C1 segment of cervical spinal cord (tissue), 14 donors: ENCODE measurements at regions not wholly inside any gene's neighbourhood (a gene's known extent, or its start where the extent isn't known, plus 50 kb on each side); places are given as distances from the start of the nearest gene placed in this dataset.
"Not testable (repeated sequence)": the region's sequence is repeated elsewhere in the genome, so short reads cannot be mapped to it uniquely, and the experiment has no call there.

Source experiments
- DNase-seq, 14 donors: peaks; one replicate each; lab custom pipeline; 2025; lab: John Stamatoyannopoulos, UW

GRCh38 chr13:65310663-65311328, 1919.3 kb downstream of the PCDH9 start:
- DNase-seq = no peak

DNA sequence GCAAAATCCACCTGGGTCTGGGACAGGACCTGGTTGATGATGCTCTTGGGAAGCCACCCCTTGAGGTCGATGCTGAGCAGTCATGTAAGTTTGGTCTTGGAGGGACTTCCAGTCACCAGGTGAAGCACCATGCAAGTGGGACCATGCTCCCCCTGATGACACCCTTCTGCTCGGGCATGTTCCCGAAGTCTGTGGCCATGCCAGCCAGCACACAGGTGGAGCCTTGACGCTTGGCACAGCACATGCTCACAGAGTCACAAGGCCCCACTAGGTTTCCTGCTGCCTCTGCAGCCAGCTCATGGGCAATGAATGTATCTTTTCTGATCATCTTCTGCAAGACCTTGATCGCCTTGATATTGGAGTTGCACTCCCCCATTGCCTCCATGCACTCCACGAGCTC, 1920.2 kb downstream of the PCDH9 start:
- no peak for DNase-seq

DNA sequence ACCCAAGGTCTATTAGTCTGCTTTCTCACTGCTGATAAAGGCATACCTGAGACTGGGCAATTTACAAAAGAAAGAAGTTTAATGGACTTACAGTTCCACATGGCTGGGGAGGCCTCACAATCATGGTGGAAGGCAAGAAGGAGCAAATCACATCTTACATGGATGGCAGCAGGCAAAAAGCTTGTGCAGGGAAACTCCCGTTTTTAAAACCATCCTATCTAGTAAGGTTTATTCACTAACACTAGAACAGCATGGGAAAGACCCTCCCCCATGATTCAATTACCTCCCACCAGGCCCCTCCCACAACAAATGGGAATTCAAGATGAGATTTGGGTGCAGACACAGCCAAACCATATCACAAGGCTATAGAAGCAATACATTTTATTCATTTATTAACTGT, 1921.4 kb downstream of the PCDH9 start:
- DNase-seq = not testable (repeated sequence)

GRCh38 chr13:65307056-65307455, 1923.1 kb downstream of the PCDH9 start:
- DNase-seq = no peak

GRCh38 chr13:65302691-65303090, 1927.4 kb downstream of the PCDH9 start:
- DNase-seq = no peak

DNA sequence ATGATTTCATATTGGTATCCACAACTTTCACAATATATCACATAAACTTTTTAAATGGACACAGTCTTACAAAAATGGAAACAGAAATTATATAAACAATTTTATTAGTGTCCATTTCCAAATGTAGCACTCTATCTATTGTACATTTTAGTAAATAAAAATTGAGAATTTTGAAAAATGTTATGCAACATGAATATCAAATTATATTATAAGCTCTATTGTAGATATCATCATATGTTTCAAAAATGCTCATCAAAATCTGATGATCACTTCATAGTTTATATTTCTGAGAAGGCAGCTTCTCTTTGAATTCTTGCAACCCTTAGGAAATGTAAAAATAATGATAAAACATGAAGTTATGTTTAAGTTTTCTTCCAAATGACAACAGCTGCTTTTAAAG, 1928.6 kb downstream of the PCDH9 start:
- no peak for DNase-seq

- DNase-seq = no peak
These were observed 1929.9 kb downstream of the PCDH9 start for GRCh38 chr13:65300220-65300619.

DNA sequence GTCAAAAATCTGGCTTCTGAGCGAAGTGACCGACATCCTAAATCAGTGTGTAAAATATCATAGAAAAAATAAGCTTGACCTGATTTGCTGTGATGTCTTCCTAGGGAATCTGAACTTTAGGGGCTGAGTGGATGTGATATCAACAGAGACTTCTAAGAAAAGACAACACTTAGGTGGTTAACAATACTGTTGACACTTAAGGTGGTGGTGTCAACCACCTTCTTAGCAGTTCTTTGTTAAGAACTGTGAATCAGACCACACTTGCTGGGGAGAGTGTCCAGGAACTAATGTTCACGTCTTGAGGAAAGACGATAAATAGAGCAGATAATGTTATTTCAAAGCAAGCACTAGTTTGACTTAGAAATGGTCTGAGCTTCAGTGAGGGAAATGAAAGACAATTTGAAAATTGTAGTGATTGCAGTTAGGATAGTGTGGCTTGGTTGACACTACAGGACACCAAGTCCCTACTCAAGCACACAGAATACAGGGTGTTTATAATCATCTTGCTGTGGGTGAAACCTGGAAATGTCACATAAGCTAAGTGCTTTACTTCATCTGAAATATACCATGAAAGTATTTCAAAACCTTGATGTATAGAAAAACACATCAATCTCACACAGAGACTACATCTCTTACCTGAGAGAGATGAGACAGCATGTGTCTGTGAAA, 1936.5 kb downstream of the PCDH9 start:
- no peak for DNase-seq

DNA sequence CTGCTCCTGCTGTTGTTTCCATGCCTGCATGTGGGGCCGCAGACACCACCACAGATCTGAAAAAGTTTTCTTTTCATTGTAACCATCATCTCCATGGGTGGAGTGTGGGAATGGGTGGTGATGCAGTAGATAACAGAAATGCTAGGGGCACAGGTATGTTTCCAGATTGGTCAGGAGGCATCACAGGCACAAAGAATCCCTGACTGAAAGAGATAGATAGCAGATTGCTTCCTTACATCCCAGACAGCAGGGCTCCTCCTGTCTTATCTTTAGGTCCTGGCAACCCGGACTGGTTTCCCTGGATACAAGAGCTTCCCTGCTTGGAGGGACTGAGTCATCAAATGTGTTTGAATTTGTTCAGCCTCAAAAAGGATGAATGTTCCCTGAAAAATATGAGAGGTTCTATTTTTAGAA, 1937.6 kb downstream of the PCDH9 start:
- peak in 1 of 14 donors; percentile 1 for DNase-seq

- DNase-seq = no peak
These were observed 1942.7 kb downstream of the PCDH9 start for GRCh38 chr13:65287405-65287804.

DNA sequence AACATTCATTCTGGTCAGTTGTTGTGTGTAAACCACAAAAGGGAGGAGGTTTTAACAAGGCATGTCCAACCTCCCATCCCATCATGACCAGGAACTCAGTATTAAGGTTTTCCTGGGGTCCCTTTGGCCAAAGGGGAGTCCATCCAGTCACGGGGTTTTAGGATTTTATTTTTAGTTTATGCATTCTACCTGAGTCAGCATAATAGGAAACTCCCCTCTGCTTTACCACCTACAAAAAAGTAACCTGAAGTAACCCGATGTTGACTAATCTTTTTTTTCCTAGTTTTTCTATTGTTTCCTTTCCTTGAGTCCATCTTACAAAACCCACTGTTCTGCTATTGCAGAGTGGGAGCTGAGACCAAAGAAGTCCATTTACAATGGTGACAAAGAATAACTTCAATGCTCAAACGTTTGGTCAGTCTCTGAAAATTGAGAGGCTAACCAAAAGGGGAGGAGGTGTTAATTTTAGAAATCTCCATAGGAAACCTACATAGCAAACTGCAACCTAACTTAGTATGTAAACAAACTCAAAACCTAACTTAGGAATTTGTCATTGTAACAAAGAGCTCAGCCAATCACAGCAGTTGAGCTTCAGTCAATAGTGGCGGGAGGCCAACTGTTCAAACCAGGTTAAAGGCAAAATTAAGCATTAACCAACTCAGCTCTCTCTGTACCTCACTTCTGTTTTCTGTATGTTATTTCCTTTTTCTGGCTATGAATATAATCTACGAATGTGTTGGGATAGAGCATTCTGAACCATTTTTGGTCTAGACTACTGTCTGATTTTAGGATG, 1954.1 kb downstream of the PCDH9 start:
- DNase-seq = no peak

DNA sequence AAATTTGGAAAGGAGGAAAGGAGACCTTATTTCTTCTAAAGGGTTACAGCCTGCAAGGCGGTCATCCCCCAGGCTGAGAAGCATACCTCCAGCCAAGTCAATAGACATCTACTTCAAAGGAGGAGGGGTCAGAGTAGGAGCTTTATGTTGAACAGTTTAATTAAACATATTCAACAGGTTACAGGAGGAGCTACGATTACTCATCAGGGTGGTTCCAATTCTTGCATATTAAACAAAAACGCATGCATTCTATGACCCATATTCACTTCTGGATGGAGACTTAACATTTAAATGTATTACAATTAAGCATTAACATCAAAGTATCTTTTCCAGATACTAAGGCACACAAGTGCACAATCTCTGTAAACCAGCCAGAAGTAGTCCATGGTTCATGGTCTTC, 1955.0 kb downstream of the PCDH9 start:
- DNase-seq = no peak

DNA sequence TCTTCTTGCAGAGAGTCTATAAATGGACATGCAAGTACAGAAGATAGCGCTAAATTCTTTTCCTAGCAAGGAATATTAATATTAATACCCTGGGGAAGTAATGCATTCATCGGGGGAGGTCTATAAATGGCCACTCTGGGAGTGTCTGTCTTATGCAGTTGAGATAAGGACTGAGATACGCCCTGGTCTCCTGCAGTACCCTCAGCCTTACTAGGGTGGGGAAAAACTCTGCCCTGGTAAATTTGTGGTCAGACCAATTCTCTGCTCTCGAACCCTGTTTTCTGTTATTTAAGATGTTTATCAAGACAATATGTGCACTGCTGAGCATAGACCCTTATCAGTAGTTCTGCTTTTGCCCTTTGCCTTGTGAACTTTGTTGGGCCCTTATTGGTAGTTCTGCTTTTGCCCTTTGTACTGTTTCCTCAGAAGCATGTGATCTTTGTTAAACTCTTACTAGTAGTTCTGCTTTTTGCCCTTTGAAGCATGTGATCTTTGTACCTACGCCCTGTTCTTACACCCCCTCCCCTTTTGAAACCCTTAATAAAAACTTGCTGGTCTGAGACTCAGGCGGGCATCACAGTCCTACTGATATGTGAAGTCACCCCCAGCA, 1956.2 kb downstream of the PCDH9 start:
- not testable (repeated sequence) for DNase-seq

DNA sequence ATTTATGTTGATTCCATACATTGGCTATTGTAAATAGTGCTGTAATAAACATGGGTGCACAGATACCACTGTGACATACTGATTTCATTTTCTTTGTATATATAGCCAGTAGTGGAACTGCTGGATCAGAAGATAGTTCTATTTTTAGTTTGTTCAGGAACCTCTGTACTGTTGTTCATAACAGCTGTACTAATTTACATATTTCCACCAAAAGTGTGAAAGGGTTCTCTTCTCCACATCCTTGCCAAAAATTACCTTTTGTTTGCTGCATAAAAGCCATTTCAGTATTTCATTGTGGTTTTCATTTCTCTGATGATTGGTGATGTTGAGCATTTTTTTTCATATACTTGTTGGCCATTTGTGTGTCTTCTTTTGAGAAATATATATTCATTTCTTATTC, 1962.1 kb downstream of the PCDH9 start:
- no peak for DNase-seq

DNA sequence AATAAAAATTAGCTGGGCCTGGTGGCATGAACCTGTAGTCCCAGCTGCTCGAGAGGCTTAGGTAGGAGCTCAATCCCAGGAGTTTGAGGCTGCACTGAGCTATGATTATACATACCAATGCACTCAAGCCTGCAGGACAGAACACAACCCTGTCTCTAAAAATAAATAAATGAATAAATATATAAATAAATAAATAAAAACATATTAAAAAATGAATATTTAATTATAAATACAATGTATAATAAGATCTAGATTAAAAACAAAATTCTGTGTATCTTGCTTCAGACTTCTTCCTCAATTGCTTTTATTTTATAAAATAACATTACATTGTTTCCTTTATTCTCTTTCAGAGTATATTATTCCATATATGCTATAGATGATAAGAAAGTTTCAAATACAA, 1964.1 kb downstream of the PCDH9 start:
- DNase-seq = no peak

- DNase-seq = no peak
These were observed 1966.1 kb downstream of the PCDH9 start for GRCh38 chr13:65264066-65264465.

- peak in 1 of 14 donors; percentile 1 for DNase-seq
These were observed 1968.9 kb downstream of the PCDH9 start for GRCh38 chr13:65260946-65261891.

DNA sequence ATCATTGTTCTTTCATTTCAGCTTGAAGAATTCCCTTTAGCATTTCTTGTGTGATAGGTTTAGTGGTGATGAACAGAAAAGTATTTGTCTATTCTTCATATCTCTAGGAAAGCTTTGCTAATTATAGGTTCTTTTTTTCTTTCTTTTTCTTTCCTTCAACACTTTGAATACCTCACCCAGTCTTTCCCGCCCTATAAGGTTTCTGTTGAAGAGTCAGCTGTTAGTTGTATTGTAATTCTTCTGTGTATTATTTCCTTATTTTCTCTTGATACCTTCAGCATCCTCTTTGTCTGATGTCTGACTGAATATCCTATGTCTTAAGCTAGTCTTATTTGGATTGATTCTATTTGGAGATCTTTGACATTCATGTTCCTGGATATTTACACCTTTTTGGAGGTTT, 1989.4 kb downstream of the PCDH9 start:
- DNase-seq = no peak

GRCh38 chr13:65236841-65237418, 1993.2 kb downstream of the PCDH9 start:
- DNase-seq = no peak

GRCh38 chr13:65217471-65217995, 2012.6 kb downstream of the PCDH9 start:
- DNase-seq = no peak
